HG03175 (cell line): ENCODE measurements at regions not wholly inside any gene's neighbourhood (a gene's known extent, or its start where the extent isn't known, plus 50 kb on each side); places are given as distances from the start of the nearest gene placed in this dataset.

Experiments used
- ATAC-seq: cut with Tn5 transposase; IDR thresholded peaks from one replicate; pipeline ENCODE4 v1.9.1; 2021; ENCODE audit warnings: mild to moderate bottlenecking, moderate library complexity; ENCODE audit not compliant: unreplicated experiment

DNA sequence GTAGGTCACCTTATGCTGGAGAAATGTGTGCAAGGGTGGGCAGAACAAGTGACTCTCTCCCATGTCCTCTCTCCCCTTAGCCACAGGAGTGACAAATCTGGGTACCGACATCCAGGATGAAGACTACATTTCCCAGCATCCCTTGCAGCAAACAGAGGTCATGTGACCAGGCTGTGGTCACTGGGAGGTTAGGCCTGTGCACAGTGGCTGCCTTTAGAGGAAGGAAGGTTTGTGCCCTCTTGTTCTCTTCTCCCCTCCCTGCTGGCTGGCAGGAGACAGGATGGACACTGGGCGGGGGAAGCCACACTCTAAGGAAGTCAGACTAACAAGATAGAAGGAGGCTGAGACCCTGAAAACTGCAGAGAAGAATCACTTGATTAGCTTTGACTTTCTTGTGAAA, 360.2 kb downstream of the PREX1 start:
- ATAC-seq = no peak

DNA sequence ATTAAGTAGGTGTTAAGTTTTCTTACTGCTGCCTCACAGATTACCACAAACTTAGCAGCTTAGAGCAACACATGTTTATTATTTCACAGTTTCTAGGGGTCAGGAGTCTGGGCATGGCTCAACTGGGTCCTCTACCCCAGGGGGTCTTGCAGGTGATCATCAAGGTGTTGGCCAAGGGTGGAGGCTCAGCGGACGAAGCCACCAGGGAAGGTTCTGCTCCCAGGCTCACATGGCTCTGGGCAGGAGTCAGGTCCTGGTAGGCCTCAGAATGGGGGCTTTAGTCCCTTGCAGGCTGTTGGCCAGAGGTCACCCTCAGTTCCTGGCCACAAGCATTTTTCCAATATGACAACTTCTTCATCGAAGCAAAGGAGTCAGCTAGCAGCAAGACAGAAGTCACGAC, 362.5 kb downstream of the PREX1 start:
- ATAC-seq = no peak

DNA sequence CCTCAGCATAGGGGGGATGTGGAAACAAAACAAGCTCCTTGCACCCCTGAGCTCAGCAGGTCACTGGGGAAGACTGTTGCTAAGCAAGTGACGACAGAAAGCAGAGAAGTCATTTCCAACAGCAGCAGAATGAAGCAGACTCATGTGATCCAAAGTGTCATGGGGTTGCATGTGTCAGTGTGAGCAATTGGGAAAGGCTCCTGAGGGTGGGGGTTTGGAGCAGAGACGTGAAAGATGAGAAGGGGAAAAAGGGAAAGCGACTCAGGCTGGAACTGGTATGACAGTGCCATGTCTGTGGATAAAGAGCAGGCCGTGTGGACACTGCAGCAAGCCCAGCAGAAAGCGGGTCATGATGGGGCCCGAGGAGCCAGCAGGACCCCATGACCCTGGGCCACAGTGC, 363.9 kb downstream of the PREX1 start:
- ATAC-seq = no peak

- ATAC-seq = no peak
Observed at GRCh38 chr20:48463096-48463720, 364.6 kb downstream of the PREX1 start.

- no peak for ATAC-seq
Observed at GRCh38 chr20:48461735-48462119, 366.1 kb downstream of the PREX1 start.

GRCh38 chr20:48461091-48461734, 366.6 kb downstream of the PREX1 start:
- ATAC-seq = no peak

- ATAC-seq = no peak
Observed at GRCh38 chr20:48460681-48461080, 367.1 kb downstream of the PREX1 start.

GRCh38 chr20:48459722-48460395, 367.9 kb downstream of the PREX1 start:
- no peak for ATAC-seq

DNA sequence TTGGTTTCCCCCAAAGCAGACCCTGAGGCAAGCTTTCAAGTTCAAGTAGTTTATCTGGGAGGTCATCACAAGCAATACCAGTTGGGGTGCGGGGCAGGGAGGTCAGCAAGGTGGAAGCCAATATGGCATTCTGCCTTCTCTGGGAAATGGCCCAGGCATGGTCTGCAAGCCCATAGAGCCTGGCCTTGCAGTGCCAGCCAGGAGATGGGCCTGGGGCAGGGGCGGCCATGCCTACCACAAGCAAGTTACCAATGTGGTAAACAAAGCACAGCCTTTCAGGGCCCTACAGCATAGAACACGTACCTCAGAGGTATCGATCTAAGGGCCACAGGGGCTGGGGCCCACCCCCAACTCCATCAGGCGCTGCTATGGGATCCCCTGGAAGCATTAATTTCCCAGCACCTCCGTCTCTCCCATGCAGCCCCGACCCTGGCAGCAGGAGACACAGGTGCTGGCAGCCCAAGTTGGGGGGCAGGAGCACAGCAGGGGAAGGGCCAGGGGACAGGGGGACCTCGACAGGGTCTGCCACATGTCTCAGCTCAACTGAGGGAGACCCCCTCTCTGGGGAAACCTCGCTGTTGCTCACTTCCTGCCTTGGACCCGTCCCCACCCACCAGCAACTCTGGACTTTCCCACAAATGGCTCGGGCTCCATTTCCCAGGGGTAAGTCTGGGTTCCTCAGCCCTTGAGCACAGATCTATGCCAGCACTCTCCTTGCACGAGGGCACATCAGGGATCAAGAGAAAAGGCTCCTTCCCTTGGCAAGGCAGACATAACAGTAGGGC, 369.0 kb downstream of the PREX1 start:
- no peak for ATAC-seq

DNA sequence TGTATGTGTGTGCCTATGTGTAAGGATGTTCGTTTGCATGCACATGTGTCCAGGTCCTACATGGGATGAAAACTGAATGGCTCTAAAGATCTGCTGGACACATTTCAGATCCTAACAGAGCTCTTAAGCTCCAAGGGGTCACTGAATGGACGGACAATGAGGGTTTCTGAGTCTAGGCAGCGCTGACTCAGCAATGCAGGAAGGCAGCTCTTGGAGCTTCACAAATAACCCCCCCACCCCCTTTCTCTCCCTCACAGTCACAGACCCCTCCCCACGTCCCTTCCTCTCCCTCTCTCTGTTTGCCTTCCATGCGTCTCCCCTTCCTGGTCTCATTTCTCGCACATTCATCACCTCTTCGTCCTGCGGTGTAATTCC, 369.8 kb downstream of the PREX1 start:
- no peak for ATAC-seq

- ATAC-seq = no peak
Observed at GRCh38 chr20:48457193-48458002, 370.4 kb downstream of the PREX1 start.

GRCh38 chr20:48456366-48457192, 371.2 kb downstream of the PREX1 start:
- no peak for ATAC-seq

DNA sequence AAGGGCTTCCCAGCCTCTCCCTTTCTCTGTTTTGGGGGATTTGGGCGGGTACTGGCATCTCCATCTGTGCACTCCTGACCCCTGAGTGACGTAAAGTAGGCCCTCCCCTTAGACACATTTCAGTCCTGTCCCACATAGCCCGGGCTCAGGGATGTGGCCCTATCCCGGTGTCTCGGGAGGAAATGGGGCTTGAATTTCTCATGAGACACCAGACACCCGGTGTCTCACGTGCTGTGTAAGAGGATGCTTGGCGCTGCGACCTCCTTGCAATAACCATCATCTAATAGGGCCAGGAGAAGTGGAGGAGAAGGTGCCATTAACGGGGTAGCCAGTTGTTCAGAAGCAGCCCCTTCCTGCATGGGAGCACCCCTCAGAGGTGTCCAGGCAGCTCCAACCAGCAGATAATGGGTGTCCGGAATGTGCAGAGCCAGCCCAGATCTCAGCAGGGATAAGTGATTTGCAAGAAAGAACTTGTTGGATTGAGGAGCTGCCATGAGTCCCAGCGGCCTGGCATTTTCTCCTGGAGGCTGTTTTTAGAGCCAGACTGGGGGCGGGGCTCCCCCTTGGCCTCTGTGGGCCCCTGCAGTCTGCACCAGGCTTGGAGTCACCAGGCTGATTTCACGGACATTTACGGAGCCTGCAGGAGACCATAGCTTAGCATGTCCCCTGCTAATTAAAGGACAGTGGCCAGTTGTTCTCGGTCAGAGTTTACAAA, 372.0 kb downstream of the PREX1 start:
- no peak for ATAC-seq

DNA sequence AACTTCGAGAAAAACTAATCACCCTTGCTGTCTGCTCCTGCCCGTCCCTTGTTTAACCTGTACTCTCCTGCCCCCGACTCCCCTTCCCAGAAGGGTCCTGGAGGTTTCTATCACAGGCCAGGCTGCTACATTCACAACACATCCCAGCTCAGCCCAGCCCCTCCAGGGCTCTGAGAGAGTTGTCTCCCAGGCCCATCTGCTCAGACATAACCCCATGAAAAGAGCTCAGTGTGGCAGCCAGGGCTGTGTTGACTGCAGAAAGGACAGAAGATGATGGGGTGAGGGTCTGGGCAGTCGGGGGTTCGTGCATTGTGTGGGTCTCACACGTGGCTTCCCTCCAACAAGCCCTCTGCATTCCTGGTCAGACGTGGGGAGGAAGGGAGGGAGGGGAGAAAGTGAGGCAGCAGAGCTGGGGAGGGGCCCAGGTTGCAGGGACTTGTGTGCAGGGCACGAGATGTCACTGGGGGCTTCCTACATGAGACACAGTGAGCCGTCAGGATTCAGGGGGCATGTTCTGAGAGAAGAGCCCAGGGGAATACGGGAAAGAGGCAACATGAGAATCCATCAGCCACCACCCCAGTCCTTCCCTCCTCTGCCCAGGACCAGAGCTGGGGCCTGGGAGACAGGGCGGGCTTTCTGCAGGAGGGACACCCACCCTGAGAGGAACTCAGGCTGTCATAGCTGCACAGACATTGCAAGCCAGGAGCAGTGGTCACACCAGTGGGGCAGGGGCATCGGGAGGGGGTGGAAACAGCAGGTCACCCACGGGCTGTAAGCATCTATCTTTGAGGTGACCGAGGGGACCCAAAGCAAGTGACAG, 372.9 kb downstream of the PREX1 start:
- ATAC-seq = no peak

DNA sequence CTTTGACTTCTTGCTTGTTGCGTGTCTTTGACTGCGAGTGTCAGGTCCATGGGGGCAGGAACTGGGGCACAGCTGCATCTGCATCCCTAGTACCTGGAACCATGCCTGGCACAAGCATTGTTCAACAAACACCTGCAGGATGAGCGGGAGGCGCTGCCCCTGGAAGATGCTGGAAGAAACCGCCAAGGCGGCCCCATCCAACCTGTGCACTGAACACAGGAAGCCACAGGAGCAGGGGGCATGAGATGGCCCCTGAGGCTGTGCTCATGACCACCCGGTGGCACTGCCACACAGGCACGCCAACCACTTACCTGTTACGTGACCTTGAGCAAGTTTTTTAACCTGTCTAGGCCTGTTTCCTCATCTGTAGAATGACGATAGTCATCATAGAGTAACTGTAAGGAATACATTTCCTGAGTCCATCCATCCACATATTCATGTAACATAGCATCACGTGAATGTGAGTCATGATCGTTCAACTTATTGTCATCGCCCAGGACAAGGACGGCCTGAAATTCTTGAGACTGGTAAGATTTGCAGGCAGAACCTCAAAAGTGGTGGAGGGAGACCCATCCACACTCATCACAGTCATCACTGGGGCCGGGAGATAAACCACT, 374.2 kb downstream of the PREX1 start:
- ATAC-seq = no peak

- ATAC-seq = no peak
Observed at GRCh38 chr20:48451401-48451800, 376.4 kb downstream of the PREX1 start.

GRCh38 chr20:48448666-48449600, 378.9 kb downstream of the PREX1 start:
- ATAC-seq = no peak
